Fibroblast of villous mesenchyme (primary cell): ENCODE measurements at regions not wholly inside any gene's neighbourhood (a gene's known extent, or its start where the extent isn't known, plus 50 kb on each side); places are given as distances from the start of the nearest gene placed in this dataset.

Experiments used
- DNase-seq: peaks from one replicate; pipeline ENCODE4 v3.0.0-alpha.2; 2010; ENCODE audit warnings: low read depth
- H3K4me3 ChIP-seq: 2 replicates; pipeline ENCODE4 v1.5.1; 2011; ENCODE audit warnings: low read depth, mild to moderate bottlenecking, low read length
- CTCF ChIP-seq: IDR thresholded peaks from 2 replicates; pipeline ENCODE4 v1.5.1; 2012; ENCODE audit warnings: low read depth, mild to moderate bottlenecking, low read length; ENCODE audit not compliant: insufficient read depth

GRCh38 chr9:110058304-110058953, 149.5 kb downstream of the C9orf152 start:
- H3K4me3 ChIP-seq = no peak overlapping the region
- TF ChIP-seq CTCF = peak; percentile 58
- DNase-seq = peak; percentile 61

DNA sequence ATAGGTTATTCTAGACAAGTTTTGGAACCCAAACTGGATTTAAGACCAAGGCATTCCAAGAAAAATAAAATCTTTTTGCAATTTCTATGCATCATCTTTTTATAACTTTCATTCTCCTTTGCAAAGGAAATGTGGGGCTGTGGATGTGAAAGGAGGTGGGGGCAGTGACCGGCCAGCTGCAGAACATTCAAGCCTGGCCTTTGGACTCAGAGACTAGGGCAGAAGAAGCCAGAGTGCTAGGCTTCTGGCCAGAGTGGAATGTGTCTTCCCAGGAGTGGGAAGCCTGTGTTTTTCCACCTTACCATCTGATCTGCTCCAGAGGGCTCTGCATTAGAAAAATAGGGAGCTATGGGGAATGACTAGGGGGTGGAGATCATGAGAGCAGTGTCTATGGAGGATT, 148.5 kb downstream of the C9orf152 start:
- no peak for TF ChIP-seq CTCF
- H3K4me3 ChIP-seq = no peak overlapping the region
- peak; percentile 74 for DNase-seq

GRCh38 chr9:110064803-110065202, 143.2 kb downstream of the C9orf152 start:
- TF ChIP-seq CTCF = no peak
- no peak overlapping the region for H3K4me3 ChIP-seq
- DNase-seq = no peak

- no peak for TF ChIP-seq CTCF
- no peak overlapping the region for H3K4me3 ChIP-seq
- peak; percentile 93 for DNase-seq
Observed at GRCh38 chr9:110065532-110065931, 142.4 kb downstream of the C9orf152 start.

DNA sequence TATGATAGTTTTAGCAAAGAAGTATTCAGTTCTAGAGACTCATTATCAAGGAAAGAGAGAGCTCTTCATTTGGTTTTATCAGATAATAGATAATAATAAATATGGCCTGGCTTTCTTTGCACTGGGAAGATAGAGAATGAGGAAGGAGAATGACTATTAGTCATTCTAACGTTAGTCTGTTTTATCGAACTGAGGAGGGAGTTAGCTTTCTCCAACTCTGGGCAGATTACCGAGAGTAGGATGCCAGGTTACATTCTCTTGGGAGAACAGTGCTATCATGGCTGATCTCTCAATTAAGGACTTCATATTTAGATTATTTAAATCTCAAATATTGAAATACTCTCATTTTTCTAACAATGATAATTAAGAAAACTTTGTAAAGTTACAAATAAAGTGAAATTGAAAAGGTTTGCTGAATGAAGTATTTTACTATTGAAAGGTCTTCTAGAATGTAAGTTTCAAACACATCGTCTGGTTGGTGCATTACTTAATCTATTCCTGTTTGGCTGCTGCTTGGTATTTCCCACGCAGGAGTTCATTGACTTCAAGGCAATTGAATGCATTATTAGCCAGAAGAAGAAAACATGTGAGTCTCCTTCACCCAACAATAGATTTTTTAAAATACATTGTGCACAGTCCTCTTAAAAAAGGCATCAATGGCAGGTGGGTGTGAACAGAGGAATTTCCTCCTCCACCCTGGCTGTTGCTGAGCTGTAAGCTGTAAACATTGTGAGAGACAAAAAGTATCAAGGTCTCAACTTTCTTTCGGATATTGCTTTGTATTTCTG, 140.8 kb downstream of the C9orf152 start:
- H3K4me3 ChIP-seq = no peak overlapping the region
- TF ChIP-seq CTCF = no peak
- no peak for DNase-seq

DNA sequence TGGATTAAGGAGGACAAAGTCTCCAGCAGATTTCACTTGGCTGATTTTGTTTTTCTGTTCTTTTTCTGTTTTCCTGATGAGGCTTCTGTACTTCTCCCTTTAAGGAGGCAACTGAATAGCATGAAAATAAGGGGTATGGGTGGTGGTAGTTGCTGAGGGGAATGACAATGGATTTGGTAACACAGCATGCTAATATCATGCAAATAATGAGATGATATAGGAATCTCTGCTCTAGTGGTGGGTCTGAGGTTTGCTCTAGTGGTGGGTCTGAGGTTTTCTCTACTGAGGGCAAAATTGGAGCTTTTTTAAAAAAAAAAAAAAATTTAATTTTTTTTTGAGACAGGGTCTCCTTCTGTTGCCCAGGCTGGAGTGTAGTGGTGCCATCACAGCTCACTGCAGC, 139.7 kb downstream of the C9orf152 start:
- TF ChIP-seq CTCF = no peak
- no peak overlapping the region for H3K4me3 ChIP-seq
- no peak for DNase-seq
